ENCODE measurements at regions not wholly inside any gene's neighbourhood (a gene's known extent, or its start where the extent isn't known, plus 50 kb on each side); places are given as distances from the start of the nearest gene placed in this dataset.

- TF ChIP-seq EZH2 (IDR thresholded peaks at IDR 0.05) (no peak), POLR2AphosphoS5 (IDR thresholded peaks at IDR 0.05; ENCODE audit: borderline replicate concordance, low read depth, low read length) (no peak)
These were observed 79.3 kb upstream of the POLG start for GRCh38 chr15:89413877-89414276.

All from SK-N-MC (cell line).